Hepatocyte (in vitro differentiated cells): ENCODE measurements at regions not wholly inside any gene's neighbourhood (a gene's known extent, or its start where the extent isn't known, plus 50 kb on each side); places are given as distances from the start of the nearest gene placed in this dataset.

ENCODE experiments used
- CTCF ChIP-seq: fragments of 200-600 bp; sonication (generic); IDR thresholded peaks from 2 replicates; pipeline ENCODE4 v1.5.1; 2016; ENCODE audit warnings: antibody characterized with exemption, mild to moderate bottlenecking; ENCODE audit not compliant: poor library complexity
- EZH2 ChIP-seq: fragments of 200-600 bp; sonication (generic); IDR thresholded peaks from 2 replicates; pipeline ENCODE4 v1.6.1; 2016; ENCODE audit warnings: antibody characterized with exemption, mild to moderate bottlenecking, borderline replicate concordance
- EZH2phosphoT487 ChIP-seq: fragments of 200-600 bp; sonication (generic); IDR thresholded peaks from one replicate; pipeline ENCODE4 v1.6.1; 2018; ENCODE audit warnings: antibody characterized with exemption, mild to moderate bottlenecking, low read depth, moderate library complexity; ENCODE audit not compliant: unreplicated experiment, severe bottlenecking

DNA sequence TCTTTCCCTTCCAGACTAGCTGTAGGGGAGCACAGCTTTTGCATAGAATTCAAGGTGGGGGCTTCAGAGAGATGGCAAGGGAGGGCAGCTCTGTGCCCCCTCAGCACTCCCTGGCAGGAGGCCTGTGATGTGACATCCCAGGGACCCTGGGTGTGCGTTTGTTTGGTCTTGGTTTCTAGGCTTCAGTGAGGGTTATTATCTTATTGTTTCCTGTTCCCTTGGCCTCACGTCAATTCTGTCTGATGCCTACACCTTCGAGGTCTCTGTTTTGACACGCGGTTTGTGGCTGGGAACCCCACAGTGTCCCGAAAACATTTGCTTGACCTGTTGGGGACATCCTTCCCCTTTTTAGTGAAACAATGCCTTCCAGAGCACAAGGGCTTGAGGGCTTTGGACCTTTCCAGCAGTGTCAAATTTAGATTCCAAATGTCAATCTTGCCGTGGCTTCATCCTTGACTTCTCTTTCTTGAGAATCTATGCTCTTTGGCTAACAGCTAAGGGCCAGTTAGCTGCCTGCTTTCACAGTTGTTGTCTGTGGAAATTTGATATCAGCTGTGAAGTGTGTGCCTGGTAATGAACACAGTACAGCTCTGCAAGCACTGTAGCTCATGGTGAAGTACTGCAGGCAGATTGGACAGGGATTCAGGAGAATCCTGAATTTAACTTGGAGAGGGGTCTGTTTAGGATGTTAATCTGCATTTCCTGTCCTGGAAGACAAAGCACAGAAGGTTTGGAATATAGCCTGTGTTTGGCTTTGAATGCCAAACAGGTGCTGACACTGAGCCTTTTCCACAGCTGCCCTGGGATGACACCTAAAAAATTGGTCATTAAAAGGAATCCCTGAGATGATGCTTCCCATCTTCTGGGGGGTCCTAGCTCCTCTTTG, 108.2 kb upstream of the CXCR4 start:
- TF ChIP-seq CTCF (no peak), EZH2phosphoT487 (no peak), EZH2 (no peak)
